Lower leg skin (tissue), 4 donors: ENCODE measurements at regions not wholly inside any gene's neighbourhood (a gene's known extent, or its start where the extent isn't known, plus 50 kb on each side); places are given as distances from the start of the nearest gene placed in this dataset.

Experiments
- DNase-seq, 2 donors: peaks; one replicate each; pipeline ENCODE4 v3.0.0-alpha.2; 2019; ENCODE audit warnings: low spot score in 2 of 2
- H3K4me3 ChIP-seq: fragments of 200-600 bp; sonication (generic); 2 replicates; pipeline ENCODE4 v1.5.1; 2017; ENCODE audit warnings: mild to moderate bottlenecking, low read depth; ENCODE audit not compliant: poor library complexity, severe bottlenecking
- CTCF ChIP-seq, 3 donors: fragments of 450-650 bp; IDR thresholded peaks; one replicate each; pipeline ENCODE4 v1.5.1; 2016; ENCODE audit warnings: antibody characterized with exemption in 3 of 3, mild to moderate bottlenecking in 3 of 3, moderate library complexity in 2 of 3
- POLR2A ChIP-seq, 2 donors: fragments of 450-650 bp; IDR thresholded peaks; one replicate each; pipeline ENCODE4 v1.6.1; 2016 to 2017; ENCODE audit warnings: antibody characterized with exemption in 2 of 2, mild to moderate bottlenecking in 1 of 2, moderate library complexity in 1 of 2
- WGBS, 2 donors: methylation state at CpG; one replicate each; pipeline ENCODE4 v1.1.5; 2018; 5-methylcytosine and 5-hydroxymethylcytosine counted together
- intact Hi-C: fragments of 100-400 bp; cut with DNase I; formaldehyde crosslinking; loops from one replicate; pipeline ENCODE4 v1.15.0; 2023; ENCODE audit warnings: low total_unique reads

- TF ChIP-seq CTCF (IDR thresholded peaks at IDR 0.05) (no peak), POLR2A (IDR thresholded peaks at IDR 0.05) (no peak)
- DNase-seq, result no peak
- no peak overlapping the region for H3K4me3 ChIP-seq
- intact Hi-C loops, result no loop called here
- WGBS, 2 donors, result 74 to 87% methylated on average over 3 of the region's 3 CpGs
Observed at GRCh38 chr2:15874321-15874720, 66.0 kb upstream of the MYCN start.

GRCh38 chr2:15874854-15875804 is 65.2 kb upstream of the MYCN start:
- WGBS, 2 donors, result 82 to 85% methylated on average over 7 of the region's 7 CpGs
- intact Hi-C loops, result no loop called here
- TF ChIP-seq POLR2A (IDR thresholded peaks at IDR 0.05) (no peak), CTCF (IDR thresholded peaks at IDR 0.05) (no peak)
- H3K4me3 ChIP-seq, result no peak overlapping the region
- no peak for DNase-seq

- no peak for DNase-seq
- WGBS, 2 donors, result 91 to 96% methylated on average over 3 of the region's 3 CpGs
- intact Hi-C loops, result no loop called here
- H3K4me3 ChIP-seq, result no peak overlapping the region
- TF ChIP-seq POLR2A (IDR thresholded peaks at IDR 0.05), result no peak
- TF ChIP-seq CTCF (IDR thresholded peaks at IDR 0.05), result no peak
Observed at GRCh38 chr2:15875969-15876705, 64.2 kb upstream of the MYCN start.

- TF ChIP-seq POLR2A (IDR thresholded peaks at IDR 0.05) (no peak), CTCF (IDR thresholded peaks at IDR 0.05) (no peak)
Observed at GRCh38 chr2:15880226-15881119, 59.9 kb upstream of the MYCN start.

GRCh38 chr2:15881120-15881433 is 59.3 kb upstream of the MYCN start:
- no peak overlapping the region for H3K4me3 ChIP-seq
- no peak for DNase-seq
- intact Hi-C loops, result no loop called here
- 80 to 82% methylated on average over 7 of the region's 7 CpGs for WGBS, 2 donors
- TF ChIP-seq CTCF (IDR thresholded peaks at IDR 0.05) (no peak), POLR2A (IDR thresholded peaks at IDR 0.05) (no peak)

More at GRCh38 chr2:15880226-15881119, 59.9 kb upstream of the MYCN start:
- no peak overlapping the region for H3K4me3 ChIP-seq
- no peak for DNase-seq
- intact Hi-C loops, result no loop called here
- WGBS, 2 donors, result 93% methylated on average over 6 of the region's 6 CpGs
